HG03575 (cell line): ENCODE measurements at regions not wholly inside any gene's neighbourhood (a gene's known extent, or its start where the extent isn't known, plus 50 kb on each side); places are given as distances from the start of the nearest gene placed in this dataset.
"Not testable (repeated sequence)": the region's sequence is repeated elsewhere in the genome, so short reads cannot be mapped to it uniquely, and the experiment has no call there.

Source experiments
- ATAC-seq: cut with Tn5 transposase; IDR thresholded peaks from one replicate; pipeline ENCODE4 v1.9.1; 2021; ENCODE audit not compliant: unreplicated experiment, insufficient number of reproducible peaks, low FRiP score; ENCODE audit errors: extremely low read depth

GRCh38 chr20:50333812-50334211 lies 143.2 kb downstream of the CEBPB start:
- ATAC-seq = no peak

DNA sequence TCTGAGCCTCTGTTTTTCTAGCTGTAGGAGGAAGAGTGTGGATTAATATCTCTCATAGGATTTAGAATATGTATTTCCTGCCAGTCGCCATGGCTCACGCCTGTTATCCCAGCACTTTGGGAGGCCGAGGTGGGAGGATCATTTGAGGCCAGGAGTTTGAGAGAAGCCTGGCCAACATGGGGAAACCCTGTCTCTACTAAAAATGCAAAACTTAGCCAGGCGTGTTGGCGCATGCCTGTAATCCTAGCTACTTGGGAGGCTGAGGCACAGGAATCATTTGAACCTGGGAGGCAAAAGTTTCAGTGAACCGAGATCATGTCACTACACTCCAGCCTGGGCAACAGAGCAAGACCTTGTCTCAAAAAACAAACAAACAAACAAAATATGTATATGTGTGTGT lies 143.9 kb downstream of the CEBPB start:
- not testable (repeated sequence) for ATAC-seq

DNA sequence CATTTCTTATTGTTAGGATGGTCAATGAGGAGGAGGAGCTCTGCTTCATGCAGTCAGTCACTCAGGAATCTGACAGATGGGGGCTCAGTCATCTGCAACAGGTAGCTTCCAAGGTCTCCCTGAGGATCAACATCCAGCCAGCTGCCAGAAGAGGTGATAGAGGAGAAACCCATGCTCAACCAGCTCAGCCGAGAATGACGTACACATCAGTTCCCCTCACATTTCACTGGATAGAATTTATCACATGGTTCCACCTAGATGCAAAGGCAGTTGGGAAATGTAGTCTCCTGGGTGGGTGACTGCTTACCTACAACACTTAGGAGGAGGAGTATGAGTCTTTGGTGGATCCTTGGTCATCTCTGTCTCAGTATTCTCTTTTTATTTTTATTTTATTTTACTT lies 144.5 kb downstream of the CEBPB start:
- no peak for ATAC-seq

GRCh38 chr20:50335866-50336265 lies 145.2 kb downstream of the CEBPB start:
- no peak for ATAC-seq

DNA sequence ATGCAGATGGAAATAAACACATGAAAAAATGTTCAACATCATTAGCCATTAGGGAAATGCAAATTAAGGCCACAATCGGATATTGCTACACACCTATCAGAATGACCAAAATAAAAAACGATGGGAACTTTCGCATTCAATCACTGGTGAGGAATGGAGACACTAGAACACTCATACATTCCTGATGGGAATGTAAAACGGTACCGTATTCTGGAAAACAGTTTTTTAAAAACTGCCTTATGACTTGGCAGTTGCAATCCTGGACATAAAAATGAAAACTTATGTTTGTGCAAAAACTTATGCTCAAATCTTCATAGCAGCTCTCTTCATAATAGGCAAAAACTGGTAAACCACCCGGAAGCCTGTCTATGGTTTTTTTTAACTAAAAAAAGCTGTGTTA lies 146.0 kb downstream of the CEBPB start:
- ATAC-seq = no peak

DNA sequence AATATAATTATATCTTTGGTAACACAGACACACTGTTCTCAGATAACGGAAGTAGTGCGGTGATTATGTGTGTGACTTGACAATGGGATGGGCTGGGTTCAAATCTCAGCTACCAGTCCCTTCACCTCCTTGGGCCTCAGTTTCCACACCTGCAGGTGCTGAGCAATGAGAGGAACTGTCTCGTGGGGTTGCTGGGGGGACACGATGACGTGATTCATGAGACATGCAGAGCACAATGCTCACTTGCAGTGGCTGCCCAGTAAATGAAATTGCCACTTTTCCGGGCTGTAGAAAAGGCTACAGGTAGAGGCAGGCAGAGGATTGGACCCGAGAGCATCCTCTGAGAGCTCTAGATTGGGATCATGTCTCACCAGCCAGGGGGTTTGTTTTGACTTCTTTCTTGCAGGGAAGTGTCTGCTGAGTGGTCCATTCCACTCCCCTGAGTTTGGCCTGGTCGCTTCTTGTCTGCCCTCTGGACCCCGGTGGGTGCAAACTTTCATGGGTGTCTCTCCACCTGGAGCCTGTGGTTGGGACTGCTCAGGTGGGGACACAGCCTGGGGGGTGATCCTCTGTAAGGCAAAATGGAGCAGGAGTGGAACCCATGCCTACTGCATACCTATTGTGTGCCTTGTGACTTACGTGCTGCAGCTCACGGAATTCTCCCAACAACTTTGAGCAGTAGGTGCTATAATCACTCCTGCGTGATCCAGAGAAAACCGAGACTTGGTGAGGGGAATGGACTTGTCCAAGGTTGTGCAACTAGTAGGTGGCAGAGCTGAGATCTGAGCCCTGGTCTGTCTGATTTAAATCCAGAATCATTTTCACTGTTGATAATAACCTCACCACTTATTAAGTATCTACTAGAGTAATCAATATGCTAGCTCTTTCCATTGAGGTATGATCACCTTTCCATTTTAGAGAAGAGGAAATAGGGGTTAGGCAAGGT lies 147.2 kb downstream of the CEBPB start:
- no peak for ATAC-seq

- ATAC-seq = peak; percentile 35
Observed at GRCh38 chr20:50338479-50339391, 148.1 kb downstream of the CEBPB start.

DNA sequence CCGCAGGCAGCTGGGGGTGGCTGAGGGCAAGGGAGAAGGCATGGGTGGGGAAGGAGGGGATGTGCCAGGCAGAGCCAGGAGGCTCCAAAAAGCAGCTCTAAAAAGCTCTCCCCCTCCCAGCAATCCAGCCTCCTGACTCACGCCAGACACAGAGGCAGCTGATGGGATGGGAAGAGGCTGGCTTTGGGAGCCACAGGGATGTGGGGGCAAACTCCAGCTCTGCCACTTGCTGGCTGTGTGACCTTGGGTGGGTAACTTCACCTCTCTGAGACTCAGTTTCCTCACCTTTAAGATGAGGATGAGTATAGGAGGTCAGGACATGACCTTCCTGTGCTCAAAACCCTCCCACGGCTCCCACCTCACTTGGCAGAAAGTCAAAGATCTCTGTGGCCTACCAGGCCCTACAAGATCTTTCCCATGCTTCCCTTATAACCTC lies 148.9 kb downstream of the CEBPB start:
- no peak for ATAC-seq

- no peak for ATAC-seq
Observed at GRCh38 chr20:50340541-50340940, 149.9 kb downstream of the CEBPB start.

DNA sequence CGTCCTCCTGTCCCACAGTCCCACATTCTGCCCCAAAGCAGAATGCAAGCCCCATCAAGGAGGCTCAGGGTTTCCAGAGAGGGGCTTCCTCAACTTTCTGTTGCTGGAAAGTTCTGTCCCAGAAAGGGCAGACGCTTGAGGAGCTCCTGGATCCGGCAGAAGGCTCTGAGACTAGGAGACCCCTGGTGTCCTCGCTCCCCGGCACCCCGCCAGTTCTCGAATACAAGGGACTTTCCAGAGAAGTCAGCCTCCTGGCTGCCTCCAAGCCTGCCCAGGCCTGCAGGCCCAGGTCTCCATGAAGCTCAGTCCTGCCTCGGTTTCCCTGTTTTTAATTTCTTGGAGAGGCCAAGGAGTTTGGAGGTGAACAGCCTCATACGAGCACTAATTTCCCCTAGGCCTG lies 150.4 kb downstream of the CEBPB start:
- no peak for ATAC-seq

- no peak for ATAC-seq
Observed at GRCh38 chr20:50341880-50342637, 151.4 kb downstream of the CEBPB start.

- no peak for ATAC-seq
Observed at GRCh38 chr20:50342638-50343102, 152.0 kb downstream of the CEBPB start.

DNA sequence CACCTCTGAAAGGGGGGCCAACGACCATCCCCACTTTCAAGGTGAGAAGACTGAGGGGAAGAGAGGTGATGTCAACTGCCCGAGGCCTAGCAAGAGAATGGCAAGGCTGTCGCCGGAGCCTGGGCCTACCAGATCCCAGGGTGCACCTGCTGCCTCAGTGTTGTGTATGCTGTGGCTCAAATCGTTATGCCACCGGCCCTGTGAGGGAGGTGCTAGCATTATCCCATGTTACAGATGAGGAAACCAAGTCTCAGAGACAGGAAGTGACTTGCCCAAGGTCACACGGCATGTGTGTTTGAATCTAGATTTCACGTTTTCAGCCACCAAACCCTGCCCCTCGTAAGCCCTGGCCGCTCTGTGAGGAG lies 152.5 kb downstream of the CEBPB start:
- ATAC-seq = no peak

DNA sequence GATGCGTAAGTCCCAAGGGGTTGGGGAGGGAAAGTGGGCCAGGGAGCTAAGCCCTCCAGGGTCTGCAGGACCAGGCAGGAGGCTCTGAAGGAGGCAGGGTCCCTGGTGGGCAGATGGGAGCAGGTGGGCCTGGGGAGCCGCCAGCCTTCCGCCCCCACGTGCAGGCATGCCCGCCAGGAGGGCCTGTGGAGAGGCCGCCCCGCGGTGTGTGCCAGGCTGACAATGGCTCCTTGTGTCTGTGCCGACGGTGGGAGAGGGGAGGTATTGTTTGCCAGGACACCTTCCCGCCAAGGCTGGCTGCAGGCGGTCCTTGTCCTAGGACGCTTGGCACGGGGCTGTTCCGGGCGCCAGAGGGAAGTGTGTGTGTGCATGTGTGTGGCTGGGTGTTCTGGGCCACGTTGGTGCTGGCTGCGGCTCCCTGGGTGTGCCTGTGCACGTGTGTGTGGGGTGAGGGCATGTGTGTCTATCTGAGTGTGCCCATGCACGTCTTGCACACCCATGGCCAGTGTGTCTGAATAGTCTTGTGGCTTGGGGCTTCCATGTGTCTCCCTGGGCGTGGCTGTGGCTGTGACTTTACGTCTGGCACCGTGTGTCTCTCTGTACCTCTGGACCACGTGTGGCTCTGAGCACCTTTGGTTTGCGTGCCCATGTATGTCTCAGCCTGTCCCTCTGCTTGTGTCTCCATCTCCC lies 153.0 kb downstream of the CEBPB start:
- no peak for ATAC-seq

DNA sequence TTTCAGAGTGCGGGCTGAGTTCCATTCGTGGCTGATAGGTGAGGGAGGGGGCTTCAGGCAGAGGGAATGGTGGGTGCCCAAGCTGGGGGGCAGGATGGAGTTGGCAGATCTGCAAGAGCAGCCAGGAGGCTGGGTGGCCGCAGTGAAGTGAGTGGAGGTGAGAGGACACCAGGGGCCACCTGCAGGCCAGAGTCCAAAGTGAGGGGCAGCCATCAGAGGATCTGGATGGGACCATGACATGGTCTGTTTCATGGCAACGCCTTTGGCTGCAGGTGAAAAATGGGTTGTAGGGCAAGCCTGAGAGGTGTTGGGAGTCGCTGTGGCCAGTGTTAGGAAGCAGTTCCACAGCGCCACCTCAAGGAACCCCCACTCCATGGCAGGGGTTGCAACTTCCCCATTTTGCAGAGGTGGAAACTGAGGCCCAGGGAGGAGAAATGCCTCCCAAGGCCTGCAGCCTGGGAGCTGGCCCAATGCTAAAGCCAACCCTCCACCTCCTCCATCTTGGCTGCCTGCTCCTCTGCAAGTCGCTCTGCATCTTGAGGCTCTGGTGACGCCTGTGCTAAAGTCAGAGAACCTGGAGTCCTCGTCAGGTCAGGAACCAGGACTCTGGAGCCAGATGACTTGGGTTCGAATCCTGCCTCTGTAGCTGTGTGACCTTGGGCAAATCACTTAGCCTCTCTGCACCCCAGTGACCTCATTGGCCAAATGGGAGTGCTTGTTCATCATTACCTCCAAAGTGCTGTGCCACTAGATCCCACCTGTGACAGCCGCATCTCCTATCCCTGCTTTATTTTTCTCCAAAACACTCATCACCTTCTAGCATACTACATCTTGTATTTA lies 153.8 kb downstream of the CEBPB start:
- no peak for ATAC-seq

GRCh38 chr20:50345712-50346373 lies 155.2 kb downstream of the CEBPB start:
- ATAC-seq = no peak
